KMS-11 (cell line): ENCODE measurements at regions not wholly inside any gene's neighbourhood (a gene's known extent, or its start where the extent isn't known, plus 50 kb on each side); places are given as distances from the start of the nearest gene placed in this dataset.

ENCODE experiments used
- H2AFZ ChIP-seq: fragments of 200-600 bp; sonication (generic); 2 replicates; pipeline ENCODE4 v1.6.1; 2016; ENCODE audit warnings: antibody characterized with exemption, mixed run types, low read depth
- H3K27ac ChIP-seq: fragments of 200-600 bp; sonication (generic); 2 replicates; pipeline ENCODE4 v1.6.1; 2016; ENCODE audit warnings: mild to moderate bottlenecking, mixed run types
- H3K27me3 ChIP-seq: fragments of 200-600 bp; sonication (generic); 2 replicates; pipeline ENCODE4 v1.6.1; 2017; ENCODE audit warnings: mild to moderate bottlenecking, low read depth, mixed run types, moderate library complexity; ENCODE audit not compliant: insufficient read depth
- H3K36me3 ChIP-seq: fragments of 200-600 bp; sonication (generic); 2 replicates; pipeline ENCODE4 v1.6.1; 2017; ENCODE audit warnings: mild to moderate bottlenecking, mixed run types; ENCODE audit not compliant: insufficient read depth
- H3K4me1 ChIP-seq: fragments of 200-600 bp; sonication (generic); 2 replicates; pipeline ENCODE4 v1.6.1; 2016; ENCODE audit warnings: mild to moderate bottlenecking, low read depth, mixed run types; ENCODE audit not compliant: poor library complexity, severe bottlenecking
- H3K4me2 ChIP-seq: fragments of 200-600 bp; sonication (generic); 2 replicates; pipeline ENCODE4 v1.7.0; 2016; ENCODE audit warnings: mild to moderate bottlenecking, mixed run types
- H3K4me3 ChIP-seq: fragments of 200-600 bp; sonication (generic); IDR thresholded peaks from 2 replicates; pipeline ENCODE4 v1.6.1; 2017; ENCODE audit warnings: low read depth, low read length, mixed read lengths; ENCODE audit not compliant: insufficient read depth
- H3K79me2 ChIP-seq: fragments of 200-600 bp; sonication (generic); 2 replicates; pipeline ENCODE4 v1.6.1; 2016; ENCODE audit warnings: low read depth, mixed run types; ENCODE audit not compliant: insufficient read depth
- H3K9ac ChIP-seq: fragments of 200-600 bp; sonication (generic); 2 replicates; pipeline ENCODE4 v1.6.1; 2016; ENCODE audit warnings: mild to moderate bottlenecking, mixed run types
- H4K20me1 ChIP-seq: fragments of 200-600 bp; sonication (generic); 2 replicates; pipeline ENCODE4 v1.6.1; 2016; ENCODE audit warnings: mild to moderate bottlenecking, mixed run types; ENCODE audit not compliant: insufficient read depth
- CTCF ChIP-seq: fragments of 200-600 bp; sonication (generic); conservative IDR thresholded peaks from 2 replicates; pipeline ENCODE4 v1.6.1; 2017; ENCODE audit warnings: low read depth, mild to moderate bottlenecking, antibody characterized with exemption, low read length, moderate library complexity, mixed read lengths

- Histone ChIP-seq H4K20me1 (no peaks in the 10 kb centered on the region), H3K4me2 (no peak overlapping the region), H3K36me3 (no peaks in the 10 kb centered on the region), H3K27me3 (no peaks in the 10 kb centered on the region), H3K79me2 (no peaks in the 10 kb centered on the region), H3K27ac (no peak overlapping the region), H2AFZ (no peak overlapping the region), H3K4me1 (no peaks in the 10 kb centered on the region), H3K4me3 (no peak overlapping the region), H3K9ac (no peak overlapping the region)
- TF ChIP-seq CTCF, result no peak
Measured at GRCh38 chr1:189606047-189606446, 871.6 kb downstream of the BRINP3 start.

- Histone ChIP-seq H3K27ac (no peak overlapping the region), H3K27me3 (no peaks in the 10 kb centered on the region), H3K4me1 (no peaks in the 10 kb centered on the region), H3K4me3 (no peak overlapping the region), H4K20me1 (no peaks in the 10 kb centered on the region), H3K79me2 (no peaks in the 10 kb centered on the region), H3K9ac (no peak overlapping the region), H3K4me2 (no peak overlapping the region), H2AFZ (no peak overlapping the region), H3K36me3 (no peaks in the 10 kb centered on the region)
- no peak for TF ChIP-seq CTCF
Measured at GRCh38 chr1:189606795-189607476, 870.7 kb downstream of the BRINP3 start.

- Histone ChIP-seq H3K4me3 (no peak overlapping the region), H4K20me1 (no peaks in the 10 kb centered on the region), H3K4me2 (no peak overlapping the region), H3K27me3 (no peaks in the 10 kb centered on the region), H2AFZ (no peak overlapping the region), H3K4me1 (no peaks in the 10 kb centered on the region), H3K79me2 (no peaks in the 10 kb centered on the region), H3K9ac (no peak overlapping the region), H3K36me3 (no peaks in the 10 kb centered on the region), H3K27ac (no peak overlapping the region)
- TF ChIP-seq CTCF, result no peak
Measured at GRCh38 chr1:189607477-189608096, 870.1 kb downstream of the BRINP3 start.

GRCh38 chr1:189609167-189609566 is 868.5 kb downstream of the BRINP3 start:
- TF ChIP-seq CTCF, result no peak
- no peaks in the 10 kb centered on the region for H3K36me3 ChIP-seq
- H3K27me3 ChIP-seq, result no peaks in the 10 kb centered on the region
- H3K27ac ChIP-seq, result no peak overlapping the region
- no peak overlapping the region for H2AFZ ChIP-seq
- no peak overlapping the region for H3K4me3 ChIP-seq
- no peaks in the 10 kb centered on the region for H3K4me1 ChIP-seq
- no peak overlapping the region for H3K9ac ChIP-seq
- H3K4me2 ChIP-seq, result no peak overlapping the region
- no peaks in the 10 kb centered on the region for H3K79me2 ChIP-seq
- H4K20me1 ChIP-seq, result no peaks in the 10 kb centered on the region
